ENCODE measurements at regions not wholly inside any gene's neighbourhood (a gene's known extent, or its start where the extent isn't known, plus 50 kb on each side); places are given as distances from the start of the nearest gene placed in this dataset.
A peak's percentile ranks its signal among the peaks of the same experiment; 100 is the strongest.
"Not testable (repeated sequence)": the region's sequence is repeated elsewhere in the genome, so short reads cannot be mapped to it uniquely, and the experiment has no call there.

- DNase-seq (ENCODE audit: low read depth in 2 of 2), result peak; percentile 6 to 27
- no peaks in the 10 kb centered on the region for H3K79me2 ChIP-seq (ENCODE audit: control insufficient read depth, insufficient read depth, low read length)
Observed at GRCh38 chr20:12086359-12086758, 168.7 kb downstream of the BTBD3 start.

GRCh38 chr20:12090920-12091319 lies 173.2 kb downstream of the BTBD3 start:
- Histone ChIP-seq H3K9me3 (ENCODE audit: control insufficient read depth, insufficient read depth, low read depth, low read length) (no peaks in the 10 kb centered on the region), H3K4me2 (ENCODE audit: extremely low read depth, insufficient read depth, low read length) (no peak overlapping the region), H3K79me2 (ENCODE audit: control insufficient read depth, insufficient read depth, low read length) (no peaks in the 10 kb centered on the region), H3K27ac (ENCODE audit: insufficient read depth, low read length) (no peak overlapping the region), H3K9ac (ENCODE audit: insufficient read depth, low read length) (no peak overlapping the region), H3K36me3 (ENCODE audit: control insufficient read depth, insufficient read depth, low read length) (no peaks in the 10 kb centered on the region), H3K27me3 (ENCODE audit: control insufficient read depth, insufficient read depth, low read length) (no peaks in the 10 kb centered on the region), H3K4me1 (ENCODE audit: control insufficient read depth, extremely low read depth, insufficient read depth, low read length) (no peaks in the 10 kb centered on the region), H2AFZ (ENCODE audit: low read length) (no peak overlapping the region), H3K4me3 (replicated peaks in 1 of 4; ENCODE audit: control extremely low read depth in 1 of 4, insufficient read depth in 1 of 4, low read depth in 3 of 4, low read length in 4 of 4) (no peak overlapping the region), H4K20me1 (ENCODE audit: control insufficient read depth, extremely low read depth, insufficient read depth, low read length) (no peaks in the 10 kb centered on the region)
- TF ChIP-seq CTCF (conservative IDR thresholded peaks at IDR 0.05 in 1 of 2, IDR thresholded peaks at IDR 0.05 in 1 of 2; ENCODE audit: low read depth in 1 of 2, low read length in 2 of 2) (no peak), EZH2 (IDR thresholded peaks at IDR 0.05; ENCODE audit: low read length, missing control alignments) (no peak)
- no peak for DNase-seq (ENCODE audit: low read depth in 2 of 2)

More at GRCh38 chr20:12086359-12086758, 168.7 kb downstream of the BTBD3 start:
- Histone ChIP-seq H3K36me3 (ENCODE audit: control insufficient read depth, insufficient read depth, low read length) (no peaks in the 10 kb centered on the region), H3K27ac (ENCODE audit: insufficient read depth, low read length) (no peak overlapping the region), H3K27me3 (ENCODE audit: control insufficient read depth, insufficient read depth, low read length) (no peaks in the 10 kb centered on the region), H3K9me3 (ENCODE audit: control insufficient read depth, insufficient read depth, low read depth, low read length) (no peaks in the 10 kb centered on the region), H3K4me3 (replicated peaks in 1 of 4; ENCODE audit: control extremely low read depth in 1 of 4, insufficient read depth in 1 of 4, low read depth in 3 of 4, low read length in 4 of 4) (no peak overlapping the region), H3K4me2 (ENCODE audit: extremely low read depth, insufficient read depth, low read length) (no peak overlapping the region), H4K20me1 (ENCODE audit: control insufficient read depth, extremely low read depth, insufficient read depth, low read length) (no peaks in the 10 kb centered on the region), H3K9ac (ENCODE audit: insufficient read depth, low read length) (no peak overlapping the region), H3K4me1 (ENCODE audit: control insufficient read depth, extremely low read depth, insufficient read depth, low read length) (no peaks in the 10 kb centered on the region), H2AFZ (ENCODE audit: low read length) (no peak overlapping the region)
- TF ChIP-seq EZH2 (IDR thresholded peaks at IDR 0.05; ENCODE audit: low read length, missing control alignments), result no peak
- no peak for TF ChIP-seq CTCF (conservative IDR thresholded peaks at IDR 0.05 in 1 of 2, IDR thresholded peaks at IDR 0.05 in 1 of 2; ENCODE audit: low read depth in 1 of 2, low read length in 2 of 2)

DNA sequence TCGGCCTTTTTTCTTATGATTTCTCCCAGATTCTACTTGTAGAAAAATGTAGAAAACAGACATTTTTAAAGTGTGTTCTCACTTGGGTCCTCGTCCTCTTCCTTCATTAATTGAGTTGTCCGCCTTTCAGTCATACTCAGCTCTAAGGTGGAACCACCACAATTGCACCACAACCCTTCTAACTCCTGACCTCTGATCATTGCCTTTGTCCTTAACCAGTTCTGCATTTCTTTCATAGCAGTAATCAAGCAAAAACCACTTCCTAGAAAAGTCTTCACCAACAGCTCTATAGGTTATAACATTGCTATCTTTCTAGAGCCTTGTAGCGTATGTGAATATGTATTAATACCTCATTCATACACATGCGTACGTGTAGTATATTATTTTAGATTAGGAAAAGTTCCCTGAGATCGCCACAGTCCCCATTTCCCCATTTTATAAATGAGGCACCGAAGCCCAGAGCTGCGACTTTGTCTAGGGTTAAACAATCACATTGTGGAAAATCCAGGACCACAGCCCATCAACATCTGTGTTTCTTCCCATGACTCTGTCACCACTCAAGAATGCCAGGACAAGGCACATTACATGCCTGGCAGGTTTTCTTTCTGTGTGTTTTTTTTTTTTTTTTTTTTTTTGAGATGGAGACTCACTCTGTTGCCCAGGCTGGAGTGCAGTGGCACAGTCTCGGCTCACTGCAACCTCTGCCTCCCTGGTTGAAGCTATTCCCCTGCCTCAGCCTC lies 175.5 kb downstream of the BTBD3 start:
- H3K27ac ChIP-seq (ENCODE audit: insufficient read depth, low read length), result no peak overlapping the region
- H3K9ac ChIP-seq (ENCODE audit: insufficient read depth, low read length), result no peak overlapping the region
- no peaks in the 10 kb centered on the region for H3K9me3 ChIP-seq (ENCODE audit: control insufficient read depth, insufficient read depth, low read depth, low read length)
- H3K4me3 ChIP-seq (replicated peaks in 1 of 4; ENCODE audit: control extremely low read depth in 1 of 4, insufficient read depth in 1 of 4, low read depth in 3 of 4, low read length in 4 of 4), result no peak overlapping the region
- no peak for DNase-seq (ENCODE audit: low read depth in 2 of 2)
- H3K27me3 ChIP-seq (ENCODE audit: control insufficient read depth, insufficient read depth, low read length), result no peaks in the 10 kb centered on the region
- no peaks in the 10 kb centered on the region for H3K36me3 ChIP-seq (ENCODE audit: control insufficient read depth, insufficient read depth, low read length)
- no peak overlapping the region for H3K4me2 ChIP-seq (ENCODE audit: extremely low read depth, insufficient read depth, low read length)
- H3K4me1 ChIP-seq (ENCODE audit: control insufficient read depth, extremely low read depth, insufficient read depth, low read length), result no peaks in the 10 kb centered on the region
- H2AFZ ChIP-seq (ENCODE audit: low read length), result no peak overlapping the region
- no peaks in the 10 kb centered on the region for H3K79me2 ChIP-seq (ENCODE audit: control insufficient read depth, insufficient read depth, low read length)
- H4K20me1 ChIP-seq (ENCODE audit: control insufficient read depth, extremely low read depth, insufficient read depth, low read length), result no peaks in the 10 kb centered on the region
- TF ChIP-seq CTCF (conservative IDR thresholded peaks at IDR 0.05 in 1 of 2, IDR thresholded peaks at IDR 0.05 in 1 of 2; ENCODE audit: low read depth in 1 of 2, low read length in 2 of 2) (no peak), EZH2 (IDR thresholded peaks at IDR 0.05; ENCODE audit: low read length, missing control alignments) (no peak)

DNA sequence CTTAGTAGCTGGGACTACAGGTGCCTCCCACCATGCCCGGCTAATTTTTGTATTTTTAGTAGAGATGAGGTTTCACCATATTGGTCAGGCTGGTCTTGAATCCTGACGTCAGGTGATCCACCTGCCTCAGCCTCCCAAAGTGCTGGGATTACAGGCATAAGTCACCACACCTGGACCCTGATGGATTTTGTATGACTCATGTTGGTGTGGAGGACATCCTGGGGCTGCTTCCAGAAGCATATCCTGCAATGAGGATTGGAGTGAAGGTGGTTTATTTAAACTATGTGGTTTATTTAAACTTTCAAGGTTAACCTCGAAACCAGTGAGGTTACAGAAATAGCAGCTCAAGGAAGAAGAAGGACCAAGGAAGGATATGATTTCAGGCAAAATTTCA lies 176.1 kb downstream of the BTBD3 start:
- not testable (repeated sequence) for H3K79me2 ChIP-seq (ENCODE audit: control insufficient read depth, insufficient read depth, low read length); H3K9ac ChIP-seq (ENCODE audit: insufficient read depth, low read length); H3K27me3 ChIP-seq (ENCODE audit: control insufficient read depth, insufficient read depth, low read length); H3K9me3 ChIP-seq (ENCODE audit: control insufficient read depth, insufficient read depth, low read depth, low read length); H3K36me3 ChIP-seq (ENCODE audit: control insufficient read depth, insufficient read depth, low read length); H3K27ac ChIP-seq (ENCODE audit: insufficient read depth, low read length); H3K4me1 ChIP-seq (ENCODE audit: control insufficient read depth, extremely low read depth, insufficient read depth, low read length); H4K20me1 ChIP-seq (ENCODE audit: control insufficient read depth, extremely low read depth, insufficient read depth, low read length); H2AFZ ChIP-seq (ENCODE audit: low read length); H3K4me2 ChIP-seq (ENCODE audit: extremely low read depth, insufficient read depth, low read length); H3K4me3 ChIP-seq (replicated peaks in 1 of 4; ENCODE audit: control extremely low read depth in 1 of 4, insufficient read depth in 1 of 4, low read depth in 3 of 4, low read length in 4 of 4)
- peak in 1 of 2 donors; percentile 6 for DNase-seq (ENCODE audit: low read depth in 2 of 2)
